CD4-positive, alpha-beta T cell treated with Interleukin-17A for 4 hours (primary cell): ENCODE measurements at regions not wholly inside any gene's neighbourhood (a gene's known extent, or its start where the extent isn't known, plus 50 kb on each side); places are given as distances from the start of the nearest gene placed in this dataset.
"Not testable (repeated sequence)": the region's sequence is repeated elsewhere in the genome, so short reads cannot be mapped to it uniquely, and the experiment has no call there.

Experiments
- DNase-seq: peaks from one replicate; pipeline ENCODE4 v3.0.0-alpha.2; 2020; ENCODE audit warnings: mixed read lengths

DNA sequence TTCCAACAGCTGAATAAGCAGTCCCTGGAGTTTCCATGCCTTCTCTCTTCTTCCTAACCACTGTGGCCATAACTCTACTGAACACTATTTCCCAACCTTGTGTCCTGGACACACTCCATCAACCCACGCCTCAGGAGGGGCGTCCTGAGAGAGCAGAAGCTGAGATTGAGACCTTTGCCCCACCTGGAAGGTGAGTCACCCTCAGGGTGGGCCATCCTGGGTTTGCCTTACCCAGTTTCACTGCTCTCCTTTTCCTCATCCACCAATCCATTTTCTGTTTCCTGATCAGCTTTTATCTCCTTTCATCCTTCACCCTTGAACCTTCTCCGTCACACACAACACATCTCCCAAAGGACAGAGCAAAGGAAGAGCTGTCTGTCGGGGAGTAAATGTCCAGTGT is 91.4 kb downstream of the TMEM130 start:
- DNase-seq, result no peak

DNA sequence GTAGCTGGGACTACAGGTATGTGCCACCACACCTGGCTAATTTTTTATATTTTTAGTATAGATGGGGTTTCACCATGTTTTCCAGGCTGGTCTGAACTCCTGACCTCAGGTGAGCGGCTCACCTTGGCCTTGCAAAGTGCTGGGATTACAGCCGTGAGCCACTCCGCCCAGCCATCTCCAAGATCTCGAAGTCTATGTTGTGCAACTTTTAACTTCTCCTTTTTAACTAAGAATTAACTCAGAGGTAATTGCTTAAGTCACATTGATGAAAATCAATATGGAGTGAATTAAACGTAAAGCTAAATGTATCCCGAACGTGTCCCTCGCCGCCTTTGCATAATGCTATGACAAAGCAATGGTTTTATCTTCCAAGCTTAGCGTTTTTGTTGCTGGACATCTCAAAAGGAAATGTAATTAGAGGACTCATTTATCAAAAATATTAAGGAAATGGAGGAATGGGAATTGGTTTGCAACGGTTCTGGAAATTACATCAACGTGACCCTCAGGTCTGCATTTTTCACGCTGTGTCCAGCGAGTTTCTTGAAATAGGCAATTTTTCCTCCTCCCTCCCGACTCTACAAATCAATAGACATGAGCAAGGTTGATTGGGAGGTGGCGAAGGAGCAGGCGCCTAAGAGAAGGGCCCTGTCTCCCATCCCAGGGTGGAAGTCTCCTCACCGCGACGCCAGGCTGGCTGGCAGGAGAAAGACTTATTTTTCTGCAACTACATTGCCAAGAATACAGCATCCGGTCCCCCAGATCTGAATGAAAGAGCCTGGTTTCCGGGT is 89.8 kb downstream of the TMEM130 start:
- no peak for DNase-seq

DNA sequence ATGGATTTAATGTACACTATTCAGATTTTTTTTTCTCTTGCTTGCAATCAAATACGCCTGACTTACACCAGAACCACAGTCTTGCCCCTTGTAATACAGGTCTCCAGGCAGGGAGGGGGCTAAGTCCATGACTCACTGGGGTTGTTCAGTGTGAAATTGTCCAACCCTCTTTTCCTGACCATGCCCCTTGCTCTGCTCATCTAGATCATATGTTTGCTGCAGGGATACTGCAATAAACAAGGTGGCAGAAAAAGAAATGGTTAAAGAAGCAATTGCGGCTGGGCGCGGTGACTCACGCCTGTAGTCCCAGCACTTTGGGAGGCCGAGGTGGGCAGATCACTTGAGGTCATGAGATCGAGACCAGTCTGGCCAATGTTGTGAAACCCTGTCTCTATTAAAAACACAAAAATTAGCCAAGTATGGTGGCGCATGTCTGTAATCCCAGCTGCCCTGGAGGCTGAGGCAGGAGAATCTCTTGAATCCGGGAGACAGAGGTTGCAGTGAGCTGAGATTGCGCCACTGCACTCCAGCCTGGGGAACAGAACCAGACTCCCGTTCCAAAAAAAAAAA is 85.5 kb downstream of the TMEM130 start:
- no peak for DNase-seq

DNA sequence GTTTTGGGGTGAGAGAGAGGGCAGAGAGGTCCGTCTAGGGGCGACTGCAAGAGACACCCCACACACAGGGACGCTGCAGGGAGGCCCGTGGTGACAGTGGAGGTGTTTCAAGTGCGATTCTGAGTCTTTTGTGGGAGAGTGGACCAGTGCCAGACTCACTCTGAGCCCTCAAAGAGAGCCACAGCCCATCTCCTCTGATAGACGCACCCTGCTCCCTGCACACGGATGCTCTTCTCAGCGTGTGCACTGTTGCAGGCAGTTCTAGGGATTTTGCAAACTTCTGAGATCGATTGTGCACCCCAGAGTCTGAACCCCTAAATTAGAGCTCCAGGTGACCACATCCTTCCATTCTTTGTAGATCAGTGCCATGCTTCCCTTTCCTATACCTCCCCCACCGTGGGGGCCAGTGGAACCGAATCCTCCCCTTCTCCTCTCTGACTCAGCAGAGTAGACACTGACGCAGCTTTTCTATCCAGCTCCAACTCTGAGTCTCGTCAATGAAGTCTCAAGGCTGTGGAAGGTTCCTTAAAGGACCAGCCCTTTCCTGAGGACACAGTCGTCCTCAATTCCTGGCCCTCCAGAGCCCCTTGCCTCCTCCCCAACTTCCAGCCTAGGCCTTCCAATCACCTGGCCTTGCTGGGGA is 83.8 kb downstream of the TMEM130 start:
- no peak for DNase-seq

DNA sequence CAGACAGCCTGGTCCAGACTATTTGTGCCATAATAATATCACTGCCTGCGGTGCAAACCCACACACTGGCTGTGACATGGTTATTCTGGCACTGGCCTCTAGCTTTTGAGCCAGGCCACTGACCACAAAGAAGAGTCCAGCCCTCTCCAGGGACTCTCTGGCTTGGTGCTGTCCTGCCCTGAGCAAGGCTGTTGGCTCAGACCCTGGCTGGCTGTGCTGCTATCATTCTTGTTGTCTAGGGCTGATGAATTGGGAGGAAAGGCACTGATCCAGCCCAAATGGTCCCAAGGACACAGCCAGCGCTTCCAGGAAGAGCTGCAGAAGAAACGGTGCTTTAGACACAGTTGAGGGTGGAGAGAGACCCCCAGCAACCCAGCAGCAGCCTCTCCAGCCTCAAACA is 80.8 kb downstream of the TMEM130 start:
- DNase-seq, result no peak

DNA sequence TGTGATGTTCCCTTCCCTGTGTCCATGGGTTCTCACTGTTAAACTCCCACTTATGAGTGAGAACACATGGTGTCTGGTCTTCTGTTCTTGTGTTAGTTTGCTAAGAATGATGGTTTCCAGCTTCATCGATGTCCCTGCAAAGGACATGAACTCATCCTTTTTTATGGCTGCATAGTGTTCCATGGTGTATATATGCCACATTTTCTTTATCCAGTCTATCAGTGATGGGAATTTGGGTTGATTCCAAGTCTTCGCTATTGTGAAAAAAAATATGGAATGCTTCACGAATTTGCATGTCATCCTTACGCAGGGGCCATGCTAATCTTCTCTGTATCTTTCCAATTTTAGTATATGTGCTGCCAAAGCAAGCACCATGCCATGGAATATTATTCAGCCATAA is 75.4 kb downstream of the TMEM130 start:
- not testable (repeated sequence) for DNase-seq

DNA sequence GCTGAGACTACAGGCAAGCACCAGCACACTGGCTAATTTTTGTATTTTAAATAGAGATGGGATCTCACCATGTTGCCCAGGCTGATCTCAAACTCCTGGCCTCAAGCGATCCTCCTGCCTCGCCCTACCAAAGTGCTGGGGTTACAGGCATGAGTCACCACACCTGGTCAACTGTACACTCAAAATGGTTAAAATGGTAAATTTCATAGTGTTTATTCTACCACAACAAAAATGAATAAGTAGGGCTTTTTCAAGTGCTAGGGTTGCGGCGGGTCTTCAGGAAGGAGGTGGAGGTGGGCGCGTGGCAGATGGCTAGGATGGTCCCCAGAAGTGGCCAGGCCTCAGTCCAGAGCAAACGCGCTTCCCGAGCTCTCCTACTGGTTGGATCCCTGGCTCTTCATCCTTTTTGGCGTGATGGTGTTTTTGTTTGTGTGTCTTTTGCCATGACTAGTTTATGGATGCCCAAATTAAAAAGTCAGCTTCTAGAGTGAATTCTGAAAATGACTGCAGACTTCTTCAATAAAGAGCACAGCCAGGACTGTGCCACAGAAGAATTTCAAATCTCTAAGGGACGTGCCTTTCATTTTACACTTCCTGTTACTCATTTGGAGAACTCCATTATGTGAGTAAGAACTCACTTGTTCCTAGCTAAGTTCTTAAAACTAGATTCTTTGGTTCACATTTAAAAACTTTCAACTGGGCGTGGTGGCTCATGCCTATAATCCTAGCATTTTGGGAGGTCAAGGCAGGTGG is 73.9 kb downstream of the TMEM130 start:
- DNase-seq, result no peak
